Upper lobe of right lung (tissue), 1 donor: ENCODE measurements at regions not wholly inside any gene's neighbourhood (a gene's known extent, or its start where the extent isn't known, plus 50 kb on each side); places are given as distances from the start of the nearest gene placed in this dataset.
"Not testable (repeated sequence)": the region's sequence is repeated elsewhere in the genome, so short reads cannot be mapped to it uniquely, and the experiment has no call there.

Experiments used
- ATAC-seq: fragments of 200-7000 bp; cut with Tn5 transposase; one replicate; pipeline ENCODE4 v1.9.1; 2020; ENCODE audit warnings: mild to moderate bottlenecking, moderate library complexity
- DNase-seq: peaks from one replicate; pipeline ENCODE4 v3.0.0-alpha.2; 2020
- H3K27ac ChIP-seq: fragments of 200-600 bp; one replicate; pipeline ENCODE4 v1.8.0; 2022
- H3K27me3 ChIP-seq: fragments of 200-600 bp; one replicate; pipeline ENCODE4 v1.8.0; 2022; ENCODE audit warnings: mild to moderate bottlenecking
- H3K36me3 ChIP-seq: fragments of 200-600 bp; one replicate; pipeline ENCODE4 v1.8.0; 2022
- H3K4me1 ChIP-seq: fragments of 200-600 bp; one replicate; pipeline ENCODE4 v1.8.0; 2022
- H3K4me3 ChIP-seq: fragments of 200-600 bp; one replicate; pipeline ENCODE4 v1.8.0; 2022; ENCODE audit warnings: mild to moderate bottlenecking
- H3K9me3 ChIP-seq: fragments of 200-600 bp; one replicate; pipeline ENCODE4 v1.8.0; 2022
- intact Hi-C: fragments of 100-400 bp; cut with DNase I; formaldehyde crosslinking; loops from one replicate; pipeline ENCODE4 v1.11.0; 2022
- TF ChIP-seq, protein P1 (sequence below): fragments of 200-600 bp; IDR thresholded peaks from one replicate; pipeline ENCODE4 v1.8.0; 2022; ENCODE audit warnings: antibody characterized with exemption
- donor health status: DM: no; HTN: yes; CAD: no; lungs with severe emphysema.

DNA sequence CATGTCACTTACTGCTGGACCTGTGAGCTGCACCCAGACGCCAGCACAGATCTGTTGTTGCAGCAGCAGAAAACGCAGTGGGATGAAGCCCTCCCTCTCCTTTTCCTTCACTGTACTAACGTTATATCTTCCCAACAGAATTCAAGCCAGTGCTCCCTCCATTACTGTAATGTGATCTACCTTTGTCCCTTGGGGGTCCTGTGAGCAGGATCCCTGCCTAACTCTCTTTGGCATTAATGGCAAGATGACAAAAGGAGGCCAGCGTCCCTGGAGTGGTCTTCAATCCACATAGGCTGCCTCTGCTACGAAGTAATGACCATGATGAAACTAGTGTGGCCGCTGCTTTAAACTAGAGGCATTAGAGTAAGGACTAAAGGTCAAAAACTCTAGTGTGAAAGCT is 69.3 kb upstream of the SOX14 start:
- Histone ChIP-seq H3K9me3 (no peaks in the 10 kb centered on the region), H3K27me3 (no peaks in the 10 kb centered on the region), H3K4me3 (no peak overlapping the region), H3K4me1 (no peaks in the 10 kb centered on the region), H3K36me3 (no peaks in the 10 kb centered on the region), H3K27ac (no peak overlapping the region)
- DNase-seq (no peak), ATAC-seq (no peak)
- intact Hi-C loops = no loop called here
- TF ChIP-seq, protein P1, sequence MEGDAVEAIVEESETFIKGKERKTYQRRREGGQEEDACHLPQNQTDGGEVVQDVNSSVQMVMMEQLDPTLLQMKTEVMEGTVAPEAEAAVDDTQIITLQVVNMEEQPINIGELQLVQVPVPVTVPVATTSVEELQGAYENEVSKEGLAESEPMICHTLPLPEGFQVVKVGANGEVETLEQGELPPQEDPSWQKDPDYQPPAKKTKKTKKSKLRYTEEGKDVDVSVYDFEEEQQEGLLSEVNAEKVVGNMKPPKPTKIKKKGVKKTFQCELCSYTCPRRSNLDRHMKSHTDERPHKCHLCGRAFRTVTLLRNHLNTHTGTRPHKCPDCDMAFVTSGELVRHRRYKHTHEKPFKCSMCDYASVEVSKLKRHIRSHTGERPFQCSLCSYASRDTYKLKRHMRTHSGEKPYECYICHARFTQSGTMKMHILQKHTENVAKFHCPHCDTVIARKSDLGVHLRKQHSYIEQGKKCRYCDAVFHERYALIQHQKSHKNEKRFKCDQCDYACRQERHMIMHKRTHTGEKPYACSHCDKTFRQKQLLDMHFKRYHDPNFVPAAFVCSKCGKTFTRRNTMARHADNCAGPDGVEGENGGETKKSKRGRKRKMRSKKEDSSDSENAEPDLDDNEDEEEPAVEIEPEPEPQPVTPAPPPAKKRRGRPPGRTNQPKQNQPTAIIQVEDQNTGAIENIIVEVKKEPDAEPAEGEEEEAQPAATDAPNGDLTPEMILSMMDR = no peak

DNA sequence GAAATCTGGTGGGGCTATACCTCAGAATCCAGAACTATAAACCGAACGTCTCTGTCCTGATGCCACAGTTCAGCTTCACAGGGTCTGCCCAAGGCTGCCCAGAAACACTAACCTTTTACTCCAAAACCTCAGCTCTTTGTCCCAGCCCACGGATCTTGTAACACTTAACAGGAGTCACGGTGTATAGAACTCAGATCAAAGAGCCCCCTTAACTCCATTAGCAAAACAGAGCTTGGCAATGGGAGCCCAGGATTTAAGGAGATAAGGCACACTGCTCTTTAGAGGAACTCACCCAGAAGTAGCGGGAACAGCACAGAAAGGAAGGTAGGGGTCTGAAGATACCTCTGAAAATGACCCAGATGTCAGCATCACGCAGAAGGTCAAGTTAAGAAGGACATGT is 68.8 kb upstream of the SOX14 start:
- Histone ChIP-seq H3K4me1 (no peaks in the 10 kb centered on the region), H3K27ac (no peak overlapping the region), H3K36me3 (no peaks in the 10 kb centered on the region), H3K27me3 (no peaks in the 10 kb centered on the region), H3K4me3 (no peak overlapping the region), H3K9me3 (no peaks in the 10 kb centered on the region)
- ATAC-seq (no peak), DNase-seq (no peak)
- TF ChIP-seq, protein P1 = no peak
- intact Hi-C loops = no loop called here

DNA sequence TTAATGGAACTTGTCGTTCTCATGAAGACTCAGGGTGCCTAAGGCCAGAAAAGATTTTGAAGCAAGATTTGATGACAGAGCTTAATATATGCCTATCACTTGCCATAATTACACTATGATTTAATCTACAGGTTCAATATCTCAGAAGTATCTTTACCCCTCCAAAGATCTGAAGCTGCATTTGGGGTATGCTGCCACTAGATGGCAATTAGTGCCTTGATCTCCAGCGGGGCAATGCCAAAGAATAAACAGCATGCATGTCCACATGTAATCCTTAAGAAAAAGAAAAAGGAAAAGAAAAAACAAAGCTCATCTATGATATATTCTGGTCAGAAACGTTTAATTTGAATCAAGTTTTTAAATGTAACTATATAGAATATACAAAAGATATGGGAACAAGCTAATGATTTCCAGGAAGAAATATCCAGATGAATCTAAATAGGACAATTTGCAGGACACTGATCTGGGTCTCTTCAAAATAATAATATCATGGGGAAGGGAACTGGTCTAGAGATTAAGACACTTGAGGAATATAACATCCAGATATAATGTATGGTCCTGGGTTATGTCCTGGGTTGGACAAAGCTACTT is 55.0 kb upstream of the SOX14 start:
- DNase-seq (no peak), ATAC-seq (peak; percentile 50)
- H3K27ac ChIP-seq = no peak overlapping the region
- TF ChIP-seq, protein P1 = peak; percentile 43
- H3K4me1 ChIP-seq = no peaks in the 10 kb centered on the region
- no peaks in the 10 kb centered on the region for H3K36me3 ChIP-seq
- no peaks in the 10 kb centered on the region for H3K27me3 ChIP-seq
- H3K9me3 ChIP-seq = no peaks in the 10 kb centered on the region
- no peak overlapping the region for H3K4me3 ChIP-seq
- intact Hi-C loops = no loop called here

DNA sequence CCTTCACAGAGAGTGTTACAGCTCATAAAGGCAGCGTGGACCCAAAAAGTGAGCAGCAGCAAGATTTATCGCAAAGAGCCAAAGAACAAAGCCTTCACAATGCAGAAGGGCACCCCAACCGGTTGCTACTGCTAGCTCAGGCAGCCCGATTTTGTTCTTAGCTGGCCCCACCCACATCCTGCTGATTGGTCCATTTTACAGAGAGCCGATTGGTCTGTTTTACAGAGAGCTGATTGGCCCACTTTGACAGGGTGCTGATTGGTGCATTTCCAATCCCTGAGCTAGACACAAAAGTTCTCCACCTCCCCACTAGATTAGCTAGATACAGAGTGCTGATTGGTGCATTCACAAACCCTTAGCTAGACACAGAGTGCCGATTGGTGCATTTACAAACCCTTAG is 50.1 kb upstream of the SOX14 start:
- intact Hi-C loops, H3K27ac ChIP-seq, H3K4me1 ChIP-seq, H3K9me3 ChIP-seq, DNase-seq, H3K36me3 ChIP-seq, ATAC-seq, H3K4me3 ChIP-seq, H3K27me3 ChIP-seq: not testable (repeated sequence)
